Fibroblast of skin of abdomen (primary cell): ENCODE measurements at regions not wholly inside any gene's neighbourhood (a gene's known extent, or its start where the extent isn't known, plus 50 kb on each side); places are given as distances from the start of the nearest gene placed in this dataset.
"Not testable (repeated sequence)": the region's sequence is repeated elsewhere in the genome, so short reads cannot be mapped to it uniquely, and the experiment has no call there.

Source experiments
- DNase-seq: peaks from one replicate; pipeline ENCODE4 v3.0.0-alpha.2; 2013

- no peak for DNase-seq
Measured at GRCh38 chr5:116935561-116936162, 361.0 kb upstream of the SEMA6A start.

GRCh38 chr5:116930616-116931015, 356.0 kb upstream of the SEMA6A start:
- no peak for DNase-seq

GRCh38 chr5:116923344-116923743, 348.7 kb upstream of the SEMA6A start:
- no peak for DNase-seq

GRCh38 chr5:116922532-116922931, 347.9 kb upstream of the SEMA6A start:
- no peak for DNase-seq

- no peak for DNase-seq
Measured at GRCh38 chr5:116914869-116915504, 340.4 kb upstream of the SEMA6A start.

GRCh38 chr5:116912221-116912620, 337.6 kb upstream of the SEMA6A start:
- DNase-seq, result no peak

GRCh38 chr5:116911074-116911473, 336.5 kb upstream of the SEMA6A start:
- no peak for DNase-seq

GRCh38 chr5:116908537-116908936, 333.9 kb upstream of the SEMA6A start:
- DNase-seq, result no peak

GRCh38 chr5:116905885-116906284, 331.3 kb upstream of the SEMA6A start:
- DNase-seq, result no peak

- DNase-seq, result no peak
Measured at GRCh38 chr5:116900793-116901192, 326.2 kb upstream of the SEMA6A start.

GRCh38 chr5:116898917-116899316, 324.3 kb upstream of the SEMA6A start:
- DNase-seq, result no peak

GRCh38 chr5:116897291-116897690, 322.7 kb upstream of the SEMA6A start:
- DNase-seq, result no peak

- DNase-seq, result no peak
Measured at GRCh38 chr5:116896001-116896400, 321.4 kb upstream of the SEMA6A start.

GRCh38 chr5:116892993-116893392, 318.4 kb upstream of the SEMA6A start:
- DNase-seq, result no peak

- no peak for DNase-seq
Measured at GRCh38 chr5:116887104-116887503, 312.5 kb upstream of the SEMA6A start.

GRCh38 chr5:116885825-116886224, 311.2 kb upstream of the SEMA6A start:
- DNase-seq, result no peak

- DNase-seq, result no peak
Measured at GRCh38 chr5:116883875-116884274, 309.3 kb upstream of the SEMA6A start.

GRCh38 chr5:116881921-116882531, 307.4 kb upstream of the SEMA6A start:
- DNase-seq, result no peak

- no peak for DNase-seq
Measured at GRCh38 chr5:116880601-116881000, 306.0 kb upstream of the SEMA6A start.

- no peak for DNase-seq
Measured at GRCh38 chr5:116880150-116880549, 305.5 kb upstream of the SEMA6A start.

- no peak for DNase-seq
Measured at GRCh38 chr5:116876240-116876840, 301.7 kb upstream of the SEMA6A start.

GRCh38 chr5:116872986-116873385, 298.4 kb upstream of the SEMA6A start:
- DNase-seq, result peak; percentile 6

GRCh38 chr5:116872486-116872885, 297.9 kb upstream of the SEMA6A start:
- DNase-seq, result no peak

- not testable (repeated sequence) for DNase-seq
Measured at GRCh38 chr5:116867825-116868224, 293.2 kb upstream of the SEMA6A start.
